NCI-H1105 treated with DMSO at 0.1 percent for 48 hours (cell line): ENCODE measurements at regions not wholly inside any gene's neighbourhood (a gene's known extent, or its start where the extent isn't known, plus 50 kb on each side); places are given as distances from the start of the nearest gene placed in this dataset.

ENCODE experiments used
- DNase-seq: peaks from one replicate; lab custom pipeline; 2025; lab: John Stamatoyannopoulos, UW

GRCh38 chrX:80312448-80312847 is 107.8 kb upstream of the TENT5D start:
- DNase-seq: no peak

DNA sequence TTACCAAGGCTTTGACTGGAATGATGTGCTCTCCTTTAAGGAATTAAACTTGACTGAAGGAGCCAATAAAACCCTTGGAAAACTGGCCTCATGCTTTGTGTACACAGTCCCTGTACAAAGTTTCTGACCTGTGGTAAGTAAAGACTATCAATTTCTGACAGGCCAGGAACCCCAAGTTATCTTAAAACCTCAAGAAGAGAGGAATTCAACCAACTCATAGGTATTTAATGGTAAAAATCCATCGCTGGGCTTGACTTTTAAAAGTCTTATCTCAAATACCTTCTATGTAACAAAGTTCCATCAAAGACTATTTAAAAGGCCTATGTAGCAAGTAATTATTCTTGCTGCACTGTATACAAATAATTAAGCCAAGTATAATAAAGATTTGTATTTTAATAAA is 103.7 kb upstream of the TENT5D start:
- DNase-seq: no peak

- no peak for DNase-seq
Measured at GRCh38 chrX:80317646-80318045, 102.6 kb upstream of the TENT5D start.

DNA sequence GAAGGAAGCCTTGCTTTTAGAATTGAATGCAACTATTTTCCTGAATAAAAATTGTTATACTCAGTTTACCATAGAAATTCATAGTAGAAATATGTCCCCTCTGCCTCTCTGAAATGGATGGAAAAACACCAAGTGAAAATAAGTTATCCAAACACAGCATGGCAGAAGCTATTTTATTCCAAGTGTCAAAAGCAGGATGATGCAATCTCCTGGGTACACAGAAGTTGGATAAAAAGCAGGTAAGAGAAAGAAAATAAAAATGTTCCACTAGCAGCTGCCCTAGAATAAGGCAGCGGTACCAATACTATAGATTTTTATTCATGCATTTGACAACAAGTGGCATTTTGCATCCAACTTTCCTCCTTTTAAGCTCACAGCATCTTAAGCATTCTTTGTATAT is 89.0 kb upstream of the TENT5D start:
- no peak for DNase-seq

DNA sequence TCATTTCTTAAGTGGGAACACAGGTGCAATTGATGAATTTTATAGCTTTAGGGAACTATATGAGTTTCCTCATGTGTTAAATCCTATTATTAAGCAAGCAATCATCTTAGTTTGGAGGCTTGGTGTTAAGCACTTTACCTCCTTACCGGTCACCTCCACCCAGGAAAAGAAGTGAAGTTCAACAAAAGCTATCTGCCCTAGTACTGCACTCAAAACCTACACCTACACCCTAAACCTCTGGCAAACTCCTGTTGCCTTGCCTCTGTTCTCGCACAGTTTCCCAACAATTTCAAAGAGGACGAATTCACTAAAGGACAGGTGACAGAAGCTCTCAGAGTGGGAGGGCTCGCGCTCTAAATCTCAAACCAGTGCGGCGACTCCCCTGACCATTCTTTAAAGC is 85.7 kb upstream of the TENT5D start:
- DNase-seq: peak; percentile 38

DNA sequence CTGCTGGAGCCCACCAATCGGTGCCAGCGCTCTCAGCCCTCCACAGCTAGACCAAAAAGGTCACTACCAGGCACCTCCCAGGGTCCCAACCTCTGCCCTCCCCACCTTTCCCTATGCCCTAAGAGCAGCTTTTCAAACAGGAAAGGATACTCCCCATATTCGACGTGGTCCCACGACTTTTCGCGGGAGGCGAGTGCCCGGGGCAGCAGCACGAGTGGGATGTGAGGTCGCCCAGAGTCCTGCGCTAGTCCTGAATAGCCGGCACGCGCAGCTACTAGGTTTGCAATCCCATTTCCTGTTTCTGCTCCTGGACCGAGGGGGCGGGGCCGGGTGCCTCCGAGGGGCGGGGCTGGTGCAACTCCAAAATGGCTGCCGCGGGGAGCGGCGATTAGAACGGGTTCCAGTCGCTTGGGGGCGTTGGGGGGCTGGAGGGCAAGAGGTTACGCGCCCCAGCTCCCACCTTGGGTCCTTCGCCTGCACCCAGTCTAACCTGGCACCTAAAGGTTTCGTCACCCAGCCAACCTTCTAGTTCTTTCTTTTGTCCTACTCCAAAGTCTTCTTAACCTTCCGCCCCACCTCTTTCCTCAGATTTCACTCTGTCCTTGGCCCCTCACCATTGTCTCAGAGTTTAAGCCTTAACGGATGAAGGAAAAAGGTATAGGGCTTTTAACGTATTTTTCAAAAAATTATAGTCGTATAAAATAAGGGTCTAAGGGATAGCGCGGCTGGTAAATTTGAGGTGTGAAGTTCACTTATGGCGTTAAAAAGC is 85.0 kb upstream of the TENT5D start:
- DNase-seq: peak; percentile 52

- peak; percentile 90 for DNase-seq
Measured at GRCh38 chrX:80354966-80355465, 65.2 kb upstream of the TENT5D start.
